Tibial artery (tissue), 4 donors: ENCODE measurements at regions not wholly inside any gene's neighbourhood (a gene's known extent, or its start where the extent isn't known, plus 50 kb on each side); places are given as distances from the start of the nearest gene placed in this dataset.

Experiments used
- DNase-seq, 2 donors: peaks; one replicate each; pipeline ENCODE4 v3.0.0-alpha.2; 2019
- H3K27ac ChIP-seq, 2 donors: fragments of 200-600 bp; sonication (generic) in 1 of 2; 1 replicate in 1 of 2; 2 replicates in 1 of 2; pipeline ENCODE4 v1.5.1; 2018 to 2019; ENCODE audit warnings: mild to moderate bottlenecking in 1 of 2
- H3K27me3 ChIP-seq, 2 donors: fragments of 200-600 bp; sonication (generic) in 1 of 2; one replicate each; pipeline versions ENCODE4 v1.5.1 to v1.6.0; 2016 to 2019
- H3K36me3 ChIP-seq, 3 donors: fragments of 200-600 bp; sonication (generic) in 2 of 3; one replicate each; pipeline ENCODE4 v1.5.1; 2016 to 2019; ENCODE audit warnings: mild to moderate bottlenecking in 2 of 3
- H3K4me1 ChIP-seq, 4 donors: fragments of 200-600 bp; sonication (generic) in 2 of 4; 1 replicate in 3 of 4; 2 replicates in 1 of 4; pipeline ENCODE4 v1.5.1; 2016 to 2019
- H3K4me3 ChIP-seq, 2 donors: fragments of 200-600 bp; sonication (generic) in 1 of 2; 1 replicate in 1 of 2; 2 replicates in 1 of 2; pipeline ENCODE4 v1.5.1; 2018 to 2019; ENCODE audit warnings: mild to moderate bottlenecking in 2 of 2
- H3K9me3 ChIP-seq, 3 donors: fragments of 200-600 bp; sonication (generic) in 1 of 3; one replicate each; pipeline ENCODE4 v1.5.1; 2016 to 2019
- CTCF ChIP-seq, 2 experiments: fragments of 200-600 bp in 1 of 2; fragments of 450-650 bp in 1 of 2; IDR thresholded peaks; one replicate each; pipeline ENCODE4 v1.5.1; 2017 to 2019; ENCODE audit warnings: antibody characterized with exemption in 2 of 2, mild to moderate bottlenecking in 1 of 2, moderate library complexity in 1 of 2
- intact Hi-C: fragments of 100-400 bp; cut with DNase I; formaldehyde crosslinking; loops from one replicate; pipeline ENCODE4 v1.15.0; 2023; ENCODE audit warnings: low total_unique reads

GRCh38 chr3:197421021-197421420 lies 122.6 kb upstream of the DLG1 start:
- H3K4me3 ChIP-seq: no peak overlapping the region
- no peak for DNase-seq

GRCh38 chr3:197420566-197420965 lies 122.2 kb upstream of the DLG1 start:
- no peak for DNase-seq
- H3K4me3 ChIP-seq: no peak overlapping the region
- no peaks in the 10 kb centered on the region for H3K9me3 ChIP-seq
- TF ChIP-seq CTCF (IDR thresholded peaks at IDR 0.05): no peak
- H3K4me1 ChIP-seq: peaks cover 0 to 3% (median 0%) of the 10 kb centered on the region in 4 donors
- intact Hi-C loops: no loop called here
- no peak overlapping the region for H3K27ac ChIP-seq
- no peaks in the 10 kb centered on the region for H3K36me3 ChIP-seq
- peaks cover 0 to 21% of the 10 kb centered on the region in 2 donors for H3K27me3 ChIP-seq

More at GRCh38 chr3:197421021-197421420, 122.6 kb upstream of the DLG1 start:
- intact Hi-C loops: no loop called here
- no peak for TF ChIP-seq CTCF (IDR thresholded peaks at IDR 0.05)
- no peak overlapping the region for H3K27ac ChIP-seq
- peaks cover 0 to 21% of the 10 kb centered on the region in 2 donors for H3K27me3 ChIP-seq
- H3K36me3 ChIP-seq: no peaks in the 10 kb centered on the region
- peaks cover 0 to 3% (median 0%) of the 10 kb centered on the region in 4 donors for H3K4me1 ChIP-seq
- H3K9me3 ChIP-seq: no peaks in the 10 kb centered on the region

- H3K36me3 ChIP-seq: no peaks in the 10 kb centered on the region
- no peak overlapping the region for H3K27ac ChIP-seq
- DNase-seq: no peak
- intact Hi-C loops: no loop called here
- H3K4me3 ChIP-seq: no peak overlapping the region
- H3K4me1 ChIP-seq: peaks cover 0 to 3% (median 0%) of the 10 kb centered on the region in 4 donors
- no peaks in the 10 kb centered on the region for H3K9me3 ChIP-seq
- no peak for TF ChIP-seq CTCF (IDR thresholded peaks at IDR 0.05)
- peaks cover 0 to 21% of the 10 kb centered on the region in 2 donors for H3K27me3 ChIP-seq
Observed at GRCh38 chr3:197420115-197420514, 121.7 kb upstream of the DLG1 start.

GRCh38 chr3:197419696-197420095 lies 121.3 kb upstream of the DLG1 start:
- no peaks in the 10 kb centered on the region for H3K36me3 ChIP-seq
- TF ChIP-seq CTCF (IDR thresholded peaks at IDR 0.05): no peak
- no peak overlapping the region for H3K4me3 ChIP-seq
- H3K27ac ChIP-seq: no peak overlapping the region
- H3K27me3 ChIP-seq: peaks cover 0 to 21% of the 10 kb centered on the region in 2 donors
- H3K4me1 ChIP-seq: peaks cover 0 to 3% (median 0%) of the 10 kb centered on the region in 4 donors
- intact Hi-C loops: no loop called here
- no peak for DNase-seq
- H3K9me3 ChIP-seq: no peaks in the 10 kb centered on the region

GRCh38 chr3:197417911-197418618 lies 119.7 kb upstream of the DLG1 start:
- no peak for DNase-seq
- intact Hi-C loops: no loop called here
- Histone ChIP-seq H3K4me1 (peaks cover 0 to 3% (median 0%) of the 10 kb centered on the region in 4 donors), H3K4me3 (no peak overlapping the region), H3K27ac (no peak overlapping the region), H3K36me3 (no peaks in the 10 kb centered on the region), H3K9me3 (no peaks in the 10 kb centered on the region), H3K27me3 (peaks cover 0 to 15% of the 10 kb centered on the region in 2 donors)
- TF ChIP-seq CTCF (IDR thresholded peaks at IDR 0.05): no peak
